Epithelial cell of proximal tubule (primary cell): ENCODE measurements at regions not wholly inside any gene's neighbourhood (a gene's known extent, or its start where the extent isn't known, plus 50 kb on each side); places are given as distances from the start of the nearest gene placed in this dataset.

Experiments
- DNase-seq: peaks from one replicate; pipeline ENCODE4 v3.0.0-alpha.2; 2011; ENCODE audit warnings: low read depth
- H3K4me3 ChIP-seq: 2 replicates; pipeline ENCODE4 v1.5.1; 2011; ENCODE audit warnings: low read depth, mild to moderate bottlenecking, low read length
- CTCF ChIP-seq: conservative IDR thresholded peaks from 2 replicates; pipeline ENCODE4 v1.5.1; 2012; ENCODE audit warnings: low read depth, mild to moderate bottlenecking, low read length

- no peak for DNase-seq
- H3K4me3 ChIP-seq = no peak overlapping the region
- no peak for TF ChIP-seq CTCF
Observed at GRCh38 chr2:65483763-65484162, 51.4 kb upstream of the SPRED2 start.

GRCh38 chr2:65482971-65483370 lies 50.6 kb upstream of the SPRED2 start:
- no peak for DNase-seq
- H3K4me3 ChIP-seq = no peak overlapping the region
- TF ChIP-seq CTCF = no peak
